NCI-H2171 treated with DMSO at 0.1 percent for 48 hours (cell line): ENCODE measurements at regions not wholly inside any gene's neighbourhood (a gene's known extent, or its start where the extent isn't known, plus 50 kb on each side); places are given as distances from the start of the nearest gene placed in this dataset.
"Not testable (repeated sequence)": the region's sequence is repeated elsewhere in the genome, so short reads cannot be mapped to it uniquely, and the experiment has no call there.

Source experiments
- DNase-seq: peaks from one replicate; lab custom pipeline; 2025; lab: John Stamatoyannopoulos, UW

- DNase-seq = no peak
Measured at GRCh38 chr6:148602136-148602535, 144.7 kb upstream of the UST start.

- DNase-seq = no peak
Measured at GRCh38 chr6:148608199-148608951, 138.5 kb upstream of the UST start.

- DNase-seq = no peak
Measured at GRCh38 chr6:148611213-148611612, 135.6 kb upstream of the UST start.

DNA sequence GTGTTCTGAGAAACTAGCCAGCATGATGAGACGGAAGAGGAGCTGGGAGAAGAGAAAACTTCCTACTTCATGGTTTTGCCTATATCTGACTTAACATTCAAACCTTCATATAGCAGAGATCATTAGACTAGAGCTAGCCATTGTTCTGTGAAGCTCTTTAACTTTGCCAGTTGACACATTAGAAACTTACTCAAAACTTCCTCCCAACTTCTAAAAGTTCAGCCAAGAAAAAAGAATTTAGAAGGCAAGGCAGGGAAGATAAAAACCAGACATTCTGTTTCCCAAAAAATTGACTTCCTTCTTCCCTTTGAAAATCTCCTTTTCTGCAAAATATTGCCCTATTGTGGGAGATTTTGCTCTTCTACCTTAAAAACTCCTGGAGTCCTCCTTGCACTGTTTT, 134.8 kb upstream of the UST start:
- no peak for DNase-seq

GRCh38 chr6:148614602-148615001, 132.2 kb upstream of the UST start:
- no peak for DNase-seq

DNA sequence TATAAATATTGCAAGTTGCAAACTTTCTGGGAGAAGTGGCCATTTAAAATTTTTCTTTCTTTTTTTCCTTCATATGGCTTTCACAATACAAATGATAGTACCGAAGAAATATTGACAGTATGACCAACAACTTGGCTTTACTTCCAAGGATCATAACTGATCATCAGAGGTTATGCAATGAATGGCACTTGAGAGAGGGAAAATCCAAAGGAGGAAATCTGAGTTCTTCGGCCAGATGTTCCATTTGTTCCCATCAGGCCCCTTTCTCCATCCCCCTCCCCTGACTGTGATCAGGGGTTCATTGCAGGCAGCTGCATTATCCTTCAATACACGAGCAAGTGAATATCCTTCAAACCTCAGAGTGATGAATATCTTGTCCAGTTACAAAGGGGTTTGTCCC, 130.0 kb upstream of the UST start:
- DNase-seq = no peak

DNA sequence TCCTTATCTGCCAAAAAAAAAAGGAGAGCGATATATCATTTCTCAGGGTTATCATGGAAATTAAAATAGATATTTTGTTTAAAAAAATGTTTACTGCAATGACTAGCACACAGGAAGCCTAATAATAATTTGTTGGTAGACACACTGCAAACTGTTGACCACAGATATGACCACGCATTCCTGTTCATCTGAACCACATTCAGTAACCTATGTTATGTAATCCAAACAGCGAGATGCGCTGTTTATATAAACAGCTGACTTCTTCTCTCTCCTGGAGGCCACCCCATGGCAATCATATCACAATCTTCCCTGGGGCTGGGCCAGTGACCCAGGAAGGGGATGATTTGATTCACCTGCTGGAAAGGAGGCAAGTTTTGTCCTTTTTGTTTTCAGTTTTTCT, 129.3 kb upstream of the UST start:
- no peak for DNase-seq

DNA sequence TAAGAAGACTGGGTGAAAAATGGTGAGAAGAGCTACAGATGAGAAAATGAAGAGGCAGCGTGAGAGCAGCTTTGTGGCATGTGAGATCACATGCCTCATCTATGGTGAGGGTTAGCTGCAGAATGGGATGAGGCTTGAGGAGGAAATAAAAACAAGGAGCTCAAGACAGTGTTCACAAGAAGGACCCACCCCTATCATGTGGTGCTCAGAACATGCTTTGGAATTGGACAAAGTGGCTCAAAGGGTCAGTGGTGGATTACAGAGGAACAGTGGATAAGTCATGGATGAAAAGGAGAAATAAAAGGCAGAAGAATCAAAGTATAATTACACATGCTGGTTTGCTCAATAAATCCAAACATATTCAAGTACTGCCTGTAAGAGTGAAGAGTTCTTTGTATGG, 126.9 kb upstream of the UST start:
- DNase-seq = no peak

- DNase-seq = no peak
Measured at GRCh38 chr6:148620579-148621298, 126.1 kb upstream of the UST start.

GRCh38 chr6:148625609-148626008, 121.2 kb upstream of the UST start:
- DNase-seq = no peak

DNA sequence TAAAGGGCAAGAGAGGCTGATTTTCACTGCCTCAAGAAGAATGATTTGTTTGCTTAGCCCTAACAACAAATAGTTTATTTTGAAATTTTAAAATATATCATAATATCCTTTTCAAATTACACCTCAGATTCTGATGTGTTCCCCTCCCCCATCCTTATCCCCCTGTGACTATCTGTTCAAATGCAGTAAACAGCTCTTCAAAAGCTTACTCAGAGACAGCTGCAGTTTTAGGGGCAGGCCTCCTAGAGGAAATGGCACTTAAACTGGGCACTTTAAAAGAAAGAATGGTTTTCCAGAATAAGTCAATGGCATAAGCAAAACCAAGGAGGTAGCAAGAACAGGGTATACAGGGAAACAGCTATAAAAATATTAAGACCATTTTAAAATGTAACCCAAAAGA, 118.6 kb upstream of the UST start:
- DNase-seq = no peak

DNA sequence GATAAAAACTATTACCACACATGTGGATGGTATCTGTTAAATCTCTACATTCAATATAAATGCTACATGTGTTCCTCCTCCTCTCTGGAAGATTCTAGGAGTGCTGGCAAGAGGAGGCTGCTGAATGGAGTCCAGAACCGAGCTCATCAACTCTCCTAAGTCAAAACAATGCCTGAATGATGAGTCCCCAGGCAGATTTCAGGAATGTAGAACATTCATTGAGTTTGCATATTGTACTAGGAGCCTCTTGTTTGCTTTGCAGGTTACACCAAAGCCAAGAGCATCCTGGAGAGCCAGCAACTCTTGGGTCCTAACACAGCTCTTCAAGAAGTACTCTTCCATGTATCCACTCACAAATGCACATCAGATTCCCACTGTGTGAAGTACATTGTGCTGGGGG, 117.6 kb upstream of the UST start:
- no peak for DNase-seq

DNA sequence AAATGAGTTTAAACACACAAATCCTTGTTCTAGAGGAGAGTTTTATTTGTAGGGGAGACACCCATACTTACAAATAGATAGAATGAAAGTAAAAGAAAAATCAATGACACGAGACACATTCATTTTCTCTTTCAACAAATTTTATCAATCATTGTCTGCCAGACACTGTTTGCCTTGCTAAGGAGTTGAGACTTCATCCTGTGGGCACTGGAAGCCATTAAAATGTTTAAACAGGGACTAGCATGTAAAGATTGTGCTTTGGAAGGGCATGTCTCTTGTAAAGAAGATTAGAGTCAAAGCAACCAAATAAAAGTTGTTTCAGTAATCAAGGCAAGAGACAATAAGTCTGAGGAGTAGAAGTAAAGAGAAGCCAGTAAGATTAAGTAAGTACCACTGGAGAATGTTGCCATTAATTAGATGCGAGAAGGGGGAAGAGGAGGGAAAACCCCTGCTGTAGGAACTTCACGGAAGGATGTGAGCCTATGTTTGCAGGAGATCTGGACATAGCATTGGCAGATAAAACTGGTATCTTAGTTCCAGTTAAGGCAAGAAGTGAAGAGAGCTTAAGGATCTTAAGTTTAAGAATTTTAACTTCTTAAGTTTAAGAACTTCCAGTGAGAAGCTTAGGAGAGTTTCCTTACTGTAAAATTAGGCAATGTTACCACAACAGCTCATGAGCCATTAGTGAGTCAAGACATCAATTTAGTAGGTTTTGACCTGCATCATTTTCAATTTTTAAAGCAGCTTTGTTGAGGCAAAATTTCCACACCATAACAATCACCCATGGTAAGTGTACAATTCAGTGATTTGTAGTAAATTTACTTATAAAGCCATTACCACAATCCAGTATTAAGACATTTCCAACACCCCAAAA, 117.0 kb upstream of the UST start:
- DNase-seq = no peak

GRCh38 chr6:148635070-148635743, 111.6 kb upstream of the UST start:
- no peak for DNase-seq

DNA sequence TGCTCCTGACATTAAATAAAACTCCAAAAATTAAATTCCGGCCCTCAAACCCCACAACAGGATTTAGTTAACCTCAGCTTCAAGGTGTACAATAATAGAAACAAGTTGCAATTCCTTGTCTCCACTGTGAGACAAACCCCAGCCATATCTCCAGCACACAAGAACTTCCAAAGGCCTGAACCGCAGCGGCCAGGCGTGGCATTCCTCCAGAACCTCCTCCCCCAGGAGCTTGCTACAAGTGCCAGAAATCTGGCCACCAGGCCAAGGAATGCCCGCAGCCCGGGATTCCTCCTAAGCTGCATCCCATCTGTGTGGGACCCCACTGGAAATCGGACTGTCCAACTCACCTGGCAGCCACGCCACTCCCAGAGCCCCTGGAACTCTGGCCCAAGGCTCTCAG, 105.0 kb upstream of the UST start:
- DNase-seq = not testable (repeated sequence)

DNA sequence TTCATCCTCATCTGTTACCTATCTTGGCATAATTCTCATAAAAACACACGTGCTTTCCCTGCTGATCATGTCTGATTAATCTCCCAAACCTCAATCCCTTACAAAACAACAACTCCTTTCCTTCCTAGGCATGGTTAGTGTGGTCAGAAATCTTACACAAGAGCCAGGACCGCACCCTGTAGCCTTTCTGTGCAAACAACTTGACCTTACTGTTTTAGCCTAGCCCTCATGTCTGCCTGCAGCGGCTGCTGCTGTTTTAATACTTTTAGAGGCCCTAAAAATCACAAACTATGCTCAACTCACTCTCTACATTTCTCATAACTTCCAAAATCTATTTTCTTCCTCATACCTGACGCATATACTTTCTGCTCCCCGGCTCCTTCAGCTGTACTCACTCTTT, 103.6 kb upstream of the UST start:
- DNase-seq = not testable (repeated sequence)

DNA sequence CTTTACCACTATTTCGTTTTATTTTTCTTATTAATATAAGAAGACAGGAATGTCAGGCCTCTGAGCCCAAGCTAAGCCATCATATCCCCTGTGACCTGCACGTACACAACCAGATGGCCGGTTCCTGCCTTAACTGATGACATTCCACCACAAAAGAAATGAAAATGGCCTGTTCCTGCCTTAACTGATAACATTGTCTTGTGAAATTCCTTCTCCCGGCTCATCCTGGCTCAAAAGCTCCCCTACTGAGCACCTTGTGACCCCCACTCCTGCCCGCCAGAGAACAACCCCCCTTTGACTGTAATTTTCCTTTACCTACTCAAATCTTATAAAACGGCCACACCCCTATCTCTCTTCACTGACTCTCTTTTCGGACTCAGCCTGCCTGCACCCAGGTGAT, 101.8 kb upstream of the UST start:
- DNase-seq = not testable (repeated sequence)

GRCh38 chr6:148648754-148649453, 97.9 kb upstream of the UST start:
- no peak for DNase-seq

DNA sequence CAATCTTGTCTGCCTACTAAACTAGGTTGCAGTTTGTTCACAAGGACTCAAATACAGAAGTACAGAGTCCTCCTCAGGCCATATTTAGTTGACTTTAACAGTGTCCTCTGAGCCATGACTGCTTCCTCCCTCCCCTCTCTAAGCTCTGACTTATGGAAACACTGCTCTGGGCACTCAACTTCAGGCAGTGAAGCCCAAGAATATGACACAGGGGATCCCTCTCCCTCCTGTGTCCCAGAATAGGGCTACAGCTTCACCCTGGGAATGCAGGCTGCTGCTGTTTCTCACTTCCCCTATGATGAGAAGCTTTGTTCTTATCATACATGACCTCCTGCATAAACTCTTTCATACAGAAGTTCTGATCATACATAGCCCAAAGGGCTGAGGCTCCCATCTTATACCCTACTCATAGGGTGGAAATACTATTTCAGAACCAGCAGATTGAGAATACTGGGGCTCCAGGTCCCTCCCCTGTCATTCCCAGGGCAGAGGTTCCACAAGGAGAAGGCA, 97.3 kb upstream of the UST start:
- DNase-seq = no peak

GRCh38 chr6:148650941-148651505, 95.8 kb upstream of the UST start:
- DNase-seq = no peak

GRCh38 chr6:148652205-148652604, 94.6 kb upstream of the UST start:
- DNase-seq = no peak
